GM12864 (cell line): ENCODE measurements at regions not wholly inside any gene's neighbourhood (a gene's known extent, or its start where the extent isn't known, plus 50 kb on each side); places are given as distances from the start of the nearest gene placed in this dataset.

Source experiments
- DNase-seq: peaks from one replicate; pipeline ENCODE4 v3.0.0-alpha.2; 2011; ENCODE audit warnings: low read depth
- H3K4me3 ChIP-seq: 2 replicates; pipeline ENCODE4 v1.5.1; 2011; ENCODE audit warnings: mild to moderate bottlenecking, low read depth, low read length, control low read depth
- CTCF ChIP-seq: IDR thresholded peaks from 2 replicates; pipeline ENCODE4 v1.5.1; 2011; ENCODE audit warnings: low read depth, mild to moderate bottlenecking, moderate library complexity, low read length, control low read depth, inconsistent platforms; ENCODE audit errors: missing control alignments

GRCh38 chrX:69237236-69237635 is 72.0 kb upstream of the PJA1 start:
- DNase-seq = no peak
- H3K4me3 ChIP-seq = no peak overlapping the region
- TF ChIP-seq CTCF = no peak

- H3K4me3 ChIP-seq = no peak overlapping the region
- DNase-seq = no peak
- TF ChIP-seq CTCF = no peak
These were observed 71.4 kb upstream of the PJA1 start for GRCh38 chrX:69236641-69237040.

GRCh38 chrX:69234624-69235023 is 69.4 kb upstream of the PJA1 start:
- no peak for DNase-seq

GRCh38 chrX:69232945-69233344 is 67.7 kb upstream of the PJA1 start:
- DNase-seq = no peak
- no peak overlapping the region for H3K4me3 ChIP-seq
- TF ChIP-seq CTCF = no peak

More at GRCh38 chrX:69234624-69235023, 69.4 kb upstream of the PJA1 start:
- no peak for TF ChIP-seq CTCF
- H3K4me3 ChIP-seq = no peak overlapping the region

- no peak for TF ChIP-seq CTCF
- DNase-seq = no peak
These were observed 66.7 kb upstream of the PJA1 start for GRCh38 chrX:69231903-69232302.

GRCh38 chrX:69229436-69229835 is 64.2 kb upstream of the PJA1 start:
- H3K4me3 ChIP-seq = no peak overlapping the region
- no peak for TF ChIP-seq CTCF
- no peak for DNase-seq

More at GRCh38 chrX:69231903-69232302, 66.7 kb upstream of the PJA1 start:
- no peak overlapping the region for H3K4me3 ChIP-seq

GRCh38 chrX:69228732-69229131 is 63.5 kb upstream of the PJA1 start:
- TF ChIP-seq CTCF = no peak
- H3K4me3 ChIP-seq = no peak overlapping the region
- no peak for DNase-seq
